ENCODE measurements at regions not wholly inside any gene's neighbourhood (a gene's known extent, or its start where the extent isn't known, plus 50 kb on each side); places are given as distances from the start of the nearest gene placed in this dataset.

DNA sequence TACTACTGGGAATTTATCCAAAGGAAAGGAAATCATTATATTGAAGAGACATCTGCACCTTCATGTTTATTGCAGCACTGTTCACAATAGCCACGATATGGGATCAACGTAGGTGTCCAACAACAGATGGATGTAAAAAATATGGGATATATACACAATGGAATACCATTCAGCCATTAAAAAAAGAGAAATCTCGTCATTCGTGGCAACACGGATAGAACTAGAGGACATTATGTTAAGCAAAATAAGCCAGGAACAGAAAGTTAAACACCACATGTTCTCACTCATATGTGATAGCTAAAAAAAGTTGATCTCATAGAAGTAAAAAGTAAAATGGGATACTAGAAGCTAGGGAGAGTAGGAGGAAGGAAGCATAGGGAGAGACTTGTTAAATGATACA, 82.9 kb upstream of the CLMN start:
- no peak overlapping the region for H3K4me3 Mint-ChIP-seq
- CTCF ChIA-PET, result interaction anchor here (0.7 kb wide), 1 partner anchor 59 kb away, joined by 3 read pairs; no protein-coding TSS in a partner anchor
- H3K27me3 Mint-ChIP-seq, result no peaks in the 10 kb centered on the region

DNA sequence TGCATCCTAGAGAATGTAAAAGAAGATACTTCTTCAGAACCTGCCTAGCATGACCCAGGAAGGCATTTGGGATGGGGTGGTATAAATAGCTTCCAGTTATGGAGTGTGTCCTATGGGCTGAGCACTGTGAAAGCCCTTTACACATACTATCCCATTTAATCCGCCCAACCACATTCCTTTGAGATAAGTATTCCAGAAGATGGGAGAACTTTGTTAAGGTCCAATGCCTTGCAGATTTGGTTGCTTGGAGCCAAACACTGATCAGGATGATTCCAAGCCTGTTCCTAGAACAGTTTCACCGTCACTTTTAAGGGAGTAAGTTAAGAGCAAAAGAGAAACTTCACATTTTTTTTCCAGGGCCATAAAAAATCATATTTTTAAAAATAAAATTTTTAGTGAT, 82.5 kb upstream of the CLMN start:
- Mint-ChIP-seq H3K4me1 (no peaks in the 10 kb centered on the region), H3K27me3 (no peaks in the 10 kb centered on the region), H3K27ac (no peak overlapping the region), H3K36me3 (ENCODE audit: low read depth) (no peaks in the 10 kb centered on the region), H3K9me3 (no peaks in the 10 kb centered on the region), H3K4me3 (no peak overlapping the region)
- CTCF ChIA-PET, result no interaction called here
- DNase-seq, result no peak
- POLR2A ChIA-PET, result no interaction called here

More for the DNA sequence above, 82.9 kb upstream of the CLMN start:
- no peaks in the 10 kb centered on the region for H3K4me1 Mint-ChIP-seq
- no peaks in the 10 kb centered on the region for H3K36me3 Mint-ChIP-seq (ENCODE audit: low read depth)
- no peaks in the 10 kb centered on the region for H3K9me3 Mint-ChIP-seq
- no peak for DNase-seq
- POLR2A ChIA-PET, result no interaction called here
- H3K27ac Mint-ChIP-seq, result no peak overlapping the region

DNA sequence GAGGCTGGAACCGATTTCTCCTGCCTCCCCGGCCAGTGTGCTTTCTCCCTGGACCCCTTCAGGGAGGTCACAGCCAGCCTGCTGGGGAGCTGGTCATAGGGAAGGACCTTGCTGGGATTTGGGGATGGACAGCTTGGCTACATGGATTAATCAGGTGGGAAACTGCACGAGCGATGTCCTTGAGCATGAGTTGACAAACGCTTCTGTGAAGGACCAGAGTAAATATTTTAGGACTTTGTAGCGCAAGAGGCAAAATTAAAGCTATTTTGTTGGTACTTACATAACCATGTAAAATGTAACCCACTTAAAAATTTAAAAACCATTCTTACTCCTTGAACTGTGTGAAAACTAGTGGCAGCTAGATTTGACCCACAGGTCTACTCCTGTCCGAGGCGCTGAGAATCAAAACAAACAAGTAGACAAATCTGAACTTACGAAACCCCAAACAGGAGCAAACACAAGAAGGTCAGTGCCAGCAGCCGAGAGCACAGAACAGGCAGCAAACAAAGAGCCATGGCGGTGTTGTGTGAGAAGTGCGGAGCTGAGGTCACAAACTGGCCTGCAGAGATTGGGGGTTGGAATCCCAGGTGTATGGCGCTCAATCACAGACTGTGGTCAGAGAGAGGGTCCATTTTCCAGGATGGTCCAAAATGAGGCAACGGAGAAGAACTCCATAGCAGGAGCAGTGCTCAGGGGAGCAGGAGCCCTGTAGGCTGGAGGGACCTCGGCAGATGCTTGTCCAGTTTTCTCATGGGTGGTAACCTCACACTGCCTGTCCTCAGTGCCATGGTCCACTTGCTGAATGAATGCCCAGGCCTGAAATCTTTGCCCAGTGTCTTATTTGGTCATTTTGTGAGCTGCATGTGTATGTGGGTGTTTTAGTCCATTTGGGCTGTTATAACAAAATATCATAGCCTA, 79.2 kb upstream of the CLMN start:
- DNase-seq, result no peak
- no peaks in the 10 kb centered on the region for H3K36me3 Mint-ChIP-seq (ENCODE audit: low read depth)
- CTCF ChIA-PET, result no interaction called here
- H3K9me3 Mint-ChIP-seq, result peaks cover 2% of the 10 kb centered on the region
- no peaks in the 10 kb centered on the region for H3K27me3 Mint-ChIP-seq
- H3K27ac Mint-ChIP-seq, result no peak overlapping the region
- POLR2A ChIA-PET, result interaction anchor here (0.6 kb wide), 1 partner anchor 1456 kb away, joined by 4 read pairs; no protein-coding TSS in a partner anchor
- H3K4me1 Mint-ChIP-seq, result peaks cover 1% of the 10 kb centered on the region
- H3K4me3 Mint-ChIP-seq, result no peak overlapping the region

DNA sequence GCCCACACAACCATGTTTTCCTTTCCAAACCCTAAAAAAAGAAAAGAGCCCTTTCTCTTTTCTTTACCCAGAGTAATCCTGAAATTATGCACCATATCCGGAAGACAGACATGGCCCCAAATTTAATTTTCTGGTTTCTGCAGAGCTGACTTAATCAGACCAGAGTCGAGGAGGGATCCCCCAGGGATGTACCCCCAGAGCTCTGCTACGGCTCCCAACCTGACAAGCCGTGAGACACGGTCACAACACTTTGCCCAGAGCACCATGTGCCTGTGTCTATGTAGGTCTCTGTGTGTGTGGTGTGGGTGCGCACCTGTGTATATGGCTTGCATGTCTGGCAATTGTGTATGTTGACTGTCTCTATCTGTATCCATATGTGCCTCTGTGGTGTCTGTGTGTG, 77.6 kb upstream of the CLMN start:
- POLR2A ChIA-PET, result no interaction called here
- DNase-seq, result no peak
- no peaks in the 10 kb centered on the region for H3K36me3 Mint-ChIP-seq (ENCODE audit: low read depth)
- peaks cover 1% of the 10 kb centered on the region for H3K4me1 Mint-ChIP-seq
- no peak overlapping the region for H3K27ac Mint-ChIP-seq
- CTCF ChIA-PET, result no interaction called here
- H3K27me3 Mint-ChIP-seq, result no peaks in the 10 kb centered on the region
- H3K4me3 Mint-ChIP-seq, result no peak overlapping the region
- H3K9me3 Mint-ChIP-seq, result peaks cover 2% of the 10 kb centered on the region

DNA sequence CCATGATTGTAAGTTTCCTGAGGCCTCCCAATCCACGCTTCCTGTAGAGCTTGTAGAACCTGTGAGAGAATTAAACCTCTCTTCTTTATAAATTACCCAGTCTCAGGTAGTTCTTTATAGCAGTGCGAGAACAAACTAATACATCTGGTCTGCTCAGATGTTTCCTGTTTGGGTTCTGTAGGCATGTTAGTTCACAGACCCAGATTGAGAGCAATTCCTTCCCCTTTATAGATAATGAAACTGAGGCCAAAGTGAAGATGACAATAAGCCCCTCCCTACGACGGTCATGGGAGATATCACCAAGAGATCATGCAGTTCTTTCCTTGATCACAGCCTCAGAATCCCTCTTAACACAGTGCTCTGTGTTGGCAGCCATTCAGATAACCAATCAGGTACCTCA, 76.5 kb upstream of the CLMN start:
- peaks cover 2% of the 10 kb centered on the region for H3K9me3 Mint-ChIP-seq
- H3K27ac Mint-ChIP-seq, result no peak overlapping the region
- no peaks in the 10 kb centered on the region for H3K27me3 Mint-ChIP-seq
- DNase-seq, result no peak
- H3K4me3 Mint-ChIP-seq, result no peak overlapping the region
- POLR2A ChIA-PET, result no interaction called here
- H3K4me1 Mint-ChIP-seq, result peaks cover 1% of the 10 kb centered on the region
- CTCF ChIA-PET, result no interaction called here
- no peaks in the 10 kb centered on the region for H3K36me3 Mint-ChIP-seq (ENCODE audit: low read depth)

DNA sequence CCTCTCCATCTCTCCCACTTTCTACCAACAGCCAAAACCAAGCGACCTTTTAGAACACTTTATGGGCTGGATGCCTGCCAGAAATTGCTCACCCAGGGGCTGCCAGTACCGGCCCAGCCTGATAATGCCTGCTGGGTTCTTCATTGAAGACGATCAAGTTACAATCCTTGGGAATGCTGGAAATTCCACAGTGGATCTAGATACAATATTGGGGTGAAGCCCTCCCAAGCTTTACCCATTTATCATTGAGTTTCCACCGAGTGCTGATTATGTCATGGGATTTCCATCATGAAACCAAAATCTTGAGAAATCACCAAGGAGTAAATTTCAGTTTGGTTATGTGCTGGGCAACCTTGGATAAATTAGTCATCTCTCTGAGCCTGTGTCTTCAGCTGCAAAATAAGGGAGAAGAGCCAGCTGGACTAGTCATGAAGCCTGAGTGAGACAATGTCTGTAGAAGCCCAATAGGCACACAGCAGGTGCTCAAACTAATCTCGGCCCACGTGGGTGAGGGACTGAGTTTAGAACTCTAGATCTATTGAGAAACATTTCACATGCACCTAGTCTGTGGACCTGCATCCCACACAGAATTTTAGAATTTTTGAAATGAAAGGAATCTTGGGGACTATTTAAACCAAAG, 75.5 kb upstream of the CLMN start:
- no peaks in the 10 kb centered on the region for H3K36me3 Mint-ChIP-seq (ENCODE audit: low read depth)
- peaks cover 4% of the 10 kb centered on the region for H3K9me3 Mint-ChIP-seq
- no peak overlapping the region for H3K4me3 Mint-ChIP-seq
- CTCF ChIA-PET, result interaction anchor here (0.7 kb wide), 1 partner anchor 733 kb away, joined by 3 read pairs; no protein-coding TSS in a partner anchor
- no peak overlapping the region for H3K27ac Mint-ChIP-seq
- H3K27me3 Mint-ChIP-seq, result no peaks in the 10 kb centered on the region
- POLR2A ChIA-PET, result no interaction called here
- peaks cover 1% of the 10 kb centered on the region for H3K4me1 Mint-ChIP-seq
- DNase-seq, result no peak

DNA sequence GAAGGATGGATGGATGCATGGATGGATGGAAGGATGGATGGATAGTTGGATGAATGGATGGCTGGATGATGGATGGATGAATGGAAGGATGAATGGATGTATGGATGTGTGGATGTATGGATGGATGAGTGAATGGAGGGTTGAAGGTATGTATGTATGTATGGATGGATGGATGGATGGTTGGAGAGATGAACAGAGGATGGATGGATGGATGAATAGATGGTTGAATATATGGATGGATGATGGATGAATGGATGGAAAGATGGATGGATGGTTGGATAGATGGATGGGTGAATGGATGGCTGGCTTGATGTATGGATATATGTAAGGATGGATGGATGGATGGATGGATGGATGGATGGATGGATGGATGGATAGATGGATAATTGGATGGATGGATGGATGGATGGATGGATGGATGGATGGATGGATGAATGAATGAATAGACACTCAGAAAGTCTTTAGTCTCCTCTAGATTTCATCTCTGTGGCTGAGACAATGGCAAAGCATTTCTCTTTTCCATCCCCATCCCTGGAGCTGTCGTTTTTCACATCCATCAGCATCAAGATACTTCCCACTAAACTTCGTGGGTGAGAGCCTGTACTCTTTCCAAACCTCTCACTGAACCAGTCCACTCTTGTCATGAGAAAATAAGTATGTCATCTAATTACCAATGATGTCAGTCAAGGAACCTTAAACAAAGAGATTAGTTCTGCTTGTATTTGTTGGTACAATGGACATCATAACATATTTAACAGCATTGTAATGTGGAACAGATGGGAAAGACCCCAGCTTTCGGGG, 74.8 kb upstream of the CLMN start:
- CTCF ChIA-PET, result no interaction called here
- Mint-ChIP-seq H3K27ac (no peak overlapping the region), H3K4me3 (no peak overlapping the region), H3K9me3 (peaks cover 5% of the 10 kb centered on the region), H3K36me3 (ENCODE audit: low read depth) (no peaks in the 10 kb centered on the region), H3K4me1 (peaks cover 1% of the 10 kb centered on the region), H3K27me3 (no peaks in the 10 kb centered on the region)
- DNase-seq, result no peak
- POLR2A ChIA-PET, result no interaction called here

DNA sequence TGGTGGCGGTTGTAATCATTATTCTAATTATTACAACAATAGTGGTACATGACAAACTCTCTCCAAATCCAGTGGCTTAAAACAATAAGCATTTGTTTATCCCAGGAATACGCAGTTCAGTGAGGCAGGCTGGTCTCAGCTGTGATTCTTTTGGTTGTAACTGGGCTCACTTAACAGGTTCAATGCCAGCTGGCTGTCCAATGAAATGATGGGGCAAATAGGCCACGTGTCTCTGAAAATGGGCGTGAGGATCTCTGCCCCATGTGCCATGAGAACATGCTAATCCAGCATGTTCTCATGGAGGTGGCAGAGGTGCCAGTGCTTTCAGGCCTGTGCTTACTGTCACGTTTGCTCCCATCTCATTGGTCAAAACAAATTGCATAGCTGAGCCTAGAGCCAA, 73.1 kb upstream of the CLMN start:
- Mint-ChIP-seq H3K4me1 (peaks cover 1% of the 10 kb centered on the region), H3K27me3 (no peaks in the 10 kb centered on the region), H3K27ac (no peak overlapping the region), H3K36me3 (ENCODE audit: low read depth) (no peaks in the 10 kb centered on the region), H3K9me3 (peaks cover 5% of the 10 kb centered on the region), H3K4me3 (no peak overlapping the region)
- CTCF ChIA-PET, result no interaction called here
- DNase-seq, result no peak
- POLR2A ChIA-PET, result no interaction called here

DNA sequence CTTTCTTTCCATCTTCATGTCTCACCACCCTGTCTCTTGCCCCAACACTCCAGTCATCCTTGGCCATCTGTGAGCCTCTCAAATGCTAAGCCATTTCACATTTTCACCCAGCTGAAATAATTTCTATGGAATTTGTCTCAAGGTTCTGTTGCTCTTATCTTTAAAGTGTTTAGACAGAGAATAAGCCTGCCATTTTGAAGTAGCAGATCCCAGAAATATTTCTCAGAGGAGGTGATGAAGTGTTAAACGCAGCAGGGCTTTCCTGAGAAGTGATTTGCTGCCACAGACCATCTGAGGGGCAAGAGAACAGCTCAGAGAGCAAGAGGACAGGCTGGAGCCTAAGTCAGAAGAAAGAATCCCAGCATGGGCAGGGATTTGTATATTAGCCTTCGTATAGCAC, 71.6 kb upstream of the CLMN start:
- peaks cover 5% of the 10 kb centered on the region for H3K9me3 Mint-ChIP-seq
- no peak overlapping the region for H3K4me3 Mint-ChIP-seq
- H3K27me3 Mint-ChIP-seq, result no peaks in the 10 kb centered on the region
- CTCF ChIA-PET, result no interaction called here
- H3K36me3 Mint-ChIP-seq (ENCODE audit: low read depth), result no peaks in the 10 kb centered on the region
- peaks cover 1% of the 10 kb centered on the region for H3K4me1 Mint-ChIP-seq
- H3K27ac Mint-ChIP-seq, result no peak overlapping the region
- no peak for DNase-seq
- POLR2A ChIA-PET, result no interaction called here

DNA sequence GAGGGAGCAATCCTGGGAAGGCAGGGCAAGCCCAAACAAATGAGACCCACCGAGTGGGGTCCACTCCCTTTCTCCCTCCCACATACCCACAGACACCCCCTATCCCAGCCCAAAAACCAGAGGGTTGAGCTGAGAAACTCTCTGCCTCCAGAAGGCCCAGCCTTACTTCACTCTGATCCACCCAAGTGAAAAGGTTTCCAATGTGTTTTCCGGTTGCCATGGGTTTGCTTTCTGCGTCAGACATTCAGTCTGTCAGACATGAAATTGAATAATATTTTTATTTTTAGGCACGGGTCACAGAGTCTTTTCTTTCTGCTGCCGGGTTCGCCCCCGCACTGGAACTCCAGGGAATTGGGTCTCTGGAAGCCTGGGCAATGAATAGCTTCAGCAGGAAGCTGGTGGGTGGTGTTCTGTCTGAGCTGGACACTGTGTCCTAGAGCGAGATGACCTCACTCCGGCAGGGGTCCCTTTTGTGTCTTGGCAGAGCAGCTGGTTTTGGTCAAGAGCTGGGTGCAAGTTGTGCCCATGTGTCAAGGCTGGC, 69.8 kb upstream of the CLMN start:
- Mint-ChIP-seq H3K9me3 (peaks cover 5% of the 10 kb centered on the region), H3K36me3 (ENCODE audit: low read depth) (no peaks in the 10 kb centered on the region), H3K4me3 (no peak overlapping the region), H3K27ac (no peak overlapping the region), H3K27me3 (no peaks in the 10 kb centered on the region), H3K4me1 (no peaks in the 10 kb centered on the region)
- DNase-seq, result no peak
- ChIA-PET CTCF (interaction anchor here (0.5 to 0.9 kb wide), 2 partner anchors 9 to 963 kb away, joined by 3 read pairs; no protein-coding TSS in a partner anchor), POLR2A (no interaction called here)

DNA sequence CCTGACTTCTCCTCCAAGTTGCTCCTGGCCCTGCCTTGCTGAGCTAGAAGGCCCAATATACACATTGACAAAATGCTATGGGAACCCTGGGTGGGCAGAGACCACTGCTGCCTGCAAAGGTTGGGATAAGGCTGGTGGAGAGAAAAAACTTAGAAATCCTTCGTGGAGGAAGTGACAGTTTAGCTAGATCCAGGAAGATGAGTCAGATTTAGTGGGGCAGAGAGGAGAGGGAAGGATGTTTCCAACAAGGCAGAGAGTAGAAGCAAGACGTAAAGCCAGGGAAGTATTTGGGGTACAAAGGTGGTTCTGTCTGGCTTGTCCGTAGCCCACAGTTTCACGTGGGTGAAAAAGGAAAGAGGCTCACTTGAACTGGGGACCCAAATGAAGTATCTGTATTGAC, 69.0 kb upstream of the CLMN start:
- CTCF ChIA-PET, result no interaction called here
- no peak for DNase-seq
- Mint-ChIP-seq H3K9me3 (peaks cover 2% of the 10 kb centered on the region), H3K27me3 (no peaks in the 10 kb centered on the region), H3K4me3 (no peak overlapping the region), H3K27ac (no peak overlapping the region), H3K4me1 (no peaks in the 10 kb centered on the region), H3K36me3 (ENCODE audit: low read depth) (no peaks in the 10 kb centered on the region)
- POLR2A ChIA-PET, result no interaction called here

DNA sequence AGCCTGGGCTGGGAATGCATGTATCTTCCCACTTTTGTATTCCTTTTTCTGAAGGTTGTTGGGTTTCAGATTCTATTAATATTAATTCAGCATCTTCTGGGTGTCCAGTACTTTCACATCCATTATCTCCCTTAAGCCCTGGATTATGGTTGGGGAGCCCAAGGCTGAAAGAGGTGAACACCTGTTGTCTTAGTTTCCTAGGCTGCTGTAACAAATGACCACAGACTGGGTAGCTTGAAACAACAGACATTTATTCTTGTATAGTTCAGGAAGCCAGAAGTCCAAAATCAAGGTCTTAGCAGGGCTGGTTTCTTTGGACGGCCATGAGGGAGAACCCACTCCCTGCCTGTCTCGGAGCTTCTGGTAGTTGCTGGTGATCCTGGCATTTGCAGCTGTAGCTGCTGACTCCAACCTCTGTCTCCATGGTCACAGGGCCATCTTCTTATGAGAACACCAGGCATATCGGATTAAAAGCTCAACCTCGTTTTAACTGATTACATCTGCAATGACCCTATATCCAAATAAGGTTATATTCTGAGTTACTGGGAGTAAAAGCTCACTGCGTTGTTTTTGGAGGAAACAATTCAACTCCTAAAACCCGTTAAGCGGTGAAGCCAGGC, 68.2 kb upstream of the CLMN start:
- H3K9me3 Mint-ChIP-seq, result peaks cover 2% of the 10 kb centered on the region
- H3K27ac Mint-ChIP-seq, result no peak overlapping the region
- H3K4me3 Mint-ChIP-seq, result no peak overlapping the region
- DNase-seq, result no peak
- CTCF ChIA-PET, result interaction anchor here (1.0 kb wide), 1 partner anchor 19 kb away, joined by 3 read pairs; no protein-coding TSS in a partner anchor
- no peaks in the 10 kb centered on the region for H3K27me3 Mint-ChIP-seq
- POLR2A ChIA-PET, result no interaction called here
- H3K36me3 Mint-ChIP-seq (ENCODE audit: low read depth), result no peaks in the 10 kb centered on the region
- H3K4me1 Mint-ChIP-seq, result no peaks in the 10 kb centered on the region

Measured in activated CD4-positive, alpha-beta T cell treated with anti-CD3 and anti-CD28 coated beads, Interleukin-2, amount 10 ng/mL, durations not matched to agents 7 days and 5 days (primary cell).